H1 (cell line): ENCODE measurements at regions not wholly inside any gene's neighbourhood (a gene's known extent, or its start where the extent isn't known, plus 50 kb on each side); places are given as distances from the start of the nearest gene placed in this dataset.

Source experiments
- CTCF ChIA-PET: fragments of 300-600 bp; sonication (Branson Sonifier 250); formaldehyde crosslinking; loops from one replicate; lab custom pipeline; 2021; ENCODE audit not compliant: partially characterized antibody; lab: Charles Lee
- POLR2A ChIA-PET: fragments of 300-600 bp; sonication (Branson Sonifier 250); formaldehyde crosslinking; loops from one replicate; lab custom pipeline; 2021; ENCODE audit warnings: inconsistent platforms; ENCODE audit not compliant: partially characterized antibody; lab: Charles Lee
- DNase-seq, 2 experiments: peaks; one replicate each; pipeline versions ENCODE4 v3.0.0 to v3.0.0-alpha.2; 2010 to 2022; ENCODE audit warnings: low spot score in 2 of 2, low read depth in 1 of 2, mixed read lengths in 1 of 2
- FAIRE-seq: peaks from 2 replicates; lab custom pipeline; 2011; peaks lifted over from hg19 to GRCh38; lab: Jason Lieb, UNC
- H2AFZ ChIP-seq: 2 replicates; pipeline ENCODE4 v1.8.1; 2012; ENCODE audit warnings: low read length, inconsistent platforms
- H2AK5ac ChIP-seq: 2 replicates; pipeline ENCODE4 v1.6.1; 2013; ENCODE audit warnings: low read depth, low read length
- H2BK120ac ChIP-seq: replicated peaks from 2 replicates; pipeline ENCODE3; 2013; ENCODE audit warnings: low read depth, low read length, inconsistent platforms
- H2BK12ac ChIP-seq: 2 replicates; pipeline ENCODE4 v1.6.1; 2013; ENCODE audit warnings: low read depth, low read length
- H2BK15ac ChIP-seq: 2 replicates; pipeline ENCODE4 v1.6.1; 2013; ENCODE audit warnings: low read length
- H2BK20ac ChIP-seq: 2 replicates; pipeline ENCODE4 v1.6.1; 2013; ENCODE audit warnings: low read length
- H2BK5ac ChIP-seq: 2 replicates; pipeline ENCODE4 v1.6.1; 2013; ENCODE audit warnings: low read depth, low read length
- H3K14ac ChIP-seq: 2 replicates; pipeline ENCODE4 v1.6.1; 2013; ENCODE audit warnings: inconsistent platforms; ENCODE audit not compliant: insufficient read length
- H3K18ac ChIP-seq: 2 replicates; pipeline ENCODE4 v1.6.1; 2013; ENCODE audit warnings: low read length; ENCODE audit errors: extremely low read depth
- H3K23ac ChIP-seq: 2 replicates; pipeline ENCODE4 v1.6.1; 2013; ENCODE audit warnings: inconsistent platforms; ENCODE audit not compliant: insufficient read length
- H3K23me2 ChIP-seq: 2 replicates; pipeline ENCODE4 v1.6.1; 2013; ENCODE audit warnings: low read depth, low read length
- H3K27ac ChIP-seq: 2 replicates; pipeline ENCODE4 v1.6.1; 2011; ENCODE audit warnings: low read depth, low read length, inconsistent platforms
- H3K27me3 ChIP-seq, 4 experiments: replicated peaks in 1 of 4; 1 replicate in 1 of 4; 2 replicates in 3 of 4; pipeline versions ENCODE4 v1.6.1 to v1.8.1; 2011 to 2013; ENCODE audit warnings: low read length in 3 of 4, mild to moderate bottlenecking in 3 of 4, inconsistent platforms in 2 of 4, mixed read lengths in 2 of 4, moderate library complexity in 1 of 4; ENCODE audit not compliant: control insufficient read depth in 3 of 4, insufficient read depth in 3 of 4; ENCODE audit errors: extremely low read depth in 1 of 4
- H3K36me3 ChIP-seq, 4 experiments: 2 replicates each; pipeline versions ENCODE4 v1.6.1 to v1.8.1; 2011 to 2013; ENCODE audit warnings: mild to moderate bottlenecking in 4 of 4, low read length in 3 of 4, moderate library complexity in 2 of 4, control low read depth in 1 of 4, inconsistent platforms in 1 of 4; ENCODE audit not compliant: insufficient read depth in 4 of 4, control insufficient read depth in 2 of 4
- H3K4ac ChIP-seq: replicated peaks from 2 replicates; pipeline ENCODE3; 2013; ENCODE audit warnings: low read length, low read depth, mixed read lengths, inconsistent platforms; ENCODE audit not compliant: insufficient read length
- H3K4me1 ChIP-seq, 4 experiments: replicated peaks in 1 of 4; 1 replicate in 1 of 4; 2 replicates in 3 of 4; pipeline versions ENCODE4 v1.6.1 to v1.8.1; 2011 to 2013; ENCODE audit warnings: low read length in 3 of 4, inconsistent platforms in 2 of 4, mixed read lengths in 1 of 4; ENCODE audit not compliant: insufficient read depth in 4 of 4, control insufficient read depth in 3 of 4
- H3K4me2 ChIP-seq, 2 experiments: 2 replicates each; pipeline versions ENCODE4 v1.6.1 to v1.8.1; 2011 to 2013; ENCODE audit warnings: low read depth in 2 of 2, low read length in 2 of 2, control low read depth in 1 of 2, inconsistent platforms in 1 of 2, mild to moderate bottlenecking in 1 of 2; ENCODE audit not compliant: insufficient read depth in 1 of 2
- H3K4me3 ChIP-seq, 4 experiments: fragments of 200-600, 300-600 bp in 1 of 4; sonication (generic), shearing (Covaris generic), sonication (Bioruptor Twin) in 1 of 4; 2 replicates each; pipeline versions ENCODE4 v1.5.1 to v1.8.1; 2011 to 2016; ENCODE audit warnings: low read length in 4 of 4, low read depth in 3 of 4, control low read depth in 2 of 4, inconsistent platforms in 2 of 4, mild to moderate bottlenecking in 2 of 4, mixed read lengths in 1 of 4, moderate library complexity in 1 of 4; ENCODE audit not compliant: insufficient read depth in 2 of 4; ENCODE audit errors: extremely low read depth in 1 of 4
- H3K56ac ChIP-seq: replicated peaks from 2 replicates; pipeline ENCODE3; 2013; ENCODE audit warnings: low read depth, mild to moderate bottlenecking, mixed read lengths, low read length, inconsistent platforms; ENCODE audit not compliant: insufficient read length
- H3K79me1 ChIP-seq: 2 replicates; pipeline ENCODE4 v1.6.1; 2013; ENCODE audit warnings: low read depth, low read length, control low read depth
- H3K79me2 ChIP-seq, 2 experiments: 2 replicates each; pipeline versions ENCODE4 v1.6.1 to v1.8.1; 2012 to 2013; ENCODE audit warnings: low read length in 2 of 2, mild to moderate bottlenecking in 2 of 2, inconsistent platforms in 1 of 2; ENCODE audit not compliant: insufficient read depth in 2 of 2, control insufficient read depth in 1 of 2
- H3K9ac ChIP-seq, 4 experiments: replicated peaks in 1 of 4; 1 replicate in 1 of 4; 2 replicates in 3 of 4; pipeline versions ENCODE4 v1.6.1 to v1.8.1; 2011 to 2013; ENCODE audit warnings: low read depth in 3 of 4, low read length in 3 of 4, control low read depth in 2 of 4, mild to moderate bottlenecking in 2 of 4, moderate library complexity in 2 of 4, inconsistent platforms in 1 of 4; ENCODE audit errors: extremely low read depth in 1 of 4
- H3K9me3 ChIP-seq, 2 experiments: 2 replicates each; pipeline versions ENCODE4 v1.6.1 to v1.8.1; 2012 to 2013; ENCODE audit warnings: mild to moderate bottlenecking in 2 of 2, moderate library complexity in 2 of 2, control low read depth in 1 of 2, inconsistent platforms in 1 of 2, low read depth in 1 of 2, low read length in 1 of 2, mixed read lengths in 1 of 2; ENCODE audit not compliant: insufficient read depth in 2 of 2
- H4K20me1 ChIP-seq, 2 experiments: replicated peaks in 1 of 2; 2 replicates each; pipeline versions ENCODE3 to v1.8.1; 2011 to 2013; ENCODE audit warnings: inconsistent platforms in 2 of 2, low read length in 2 of 2, mild to moderate bottlenecking in 1 of 2; ENCODE audit not compliant: insufficient read depth in 2 of 2, control insufficient read depth in 1 of 2
- H4K5ac ChIP-seq: 2 replicates; pipeline ENCODE4 v1.6.1; 2013; ENCODE audit warnings: low read length, low read depth, mixed read lengths, inconsistent platforms; ENCODE audit not compliant: insufficient read length
- H4K8ac ChIP-seq: 2 replicates; pipeline ENCODE4 v1.8.0; 2013; ENCODE audit warnings: mild to moderate bottlenecking, moderate library complexity, low read length, inconsistent platforms; ENCODE audit not compliant: insufficient read depth; ENCODE audit errors: extremely low read depth
- H4K91ac ChIP-seq: replicated peaks from 2 replicates; pipeline ENCODE3; 2013; ENCODE audit warnings: low read length, mixed read lengths, inconsistent platforms; ENCODE audit not compliant: insufficient read length
- CHD2 ChIP-seq: IDR thresholded peaks from 2 replicates; pipeline ENCODE4 v1.6.1; 2012; ENCODE audit warnings: low read length, improper control_type of control experiment
- JUN ChIP-seq: IDR thresholded peaks from 2 replicates; pipeline ENCODE4 v1.6.1; 2011; ENCODE audit warnings: low read depth, mild to moderate bottlenecking, improper control_type of control experiment, low read length
- RFX5 ChIP-seq: IDR thresholded peaks from 2 replicates; pipeline ENCODE4 v1.6.1; 2011; ENCODE audit warnings: low read depth, low read length, improper control_type of control experiment, borderline replicate concordance
- SIX5 ChIP-seq: IDR thresholded peaks from 2 replicates; pipeline ENCODE4 v1.6.1; 2011; ENCODE audit warnings: mild to moderate bottlenecking, low read depth, low read length
- WGBS, 2 experiments: shearing (Covaris generic) in 1 of 2; methylation state at CpG; one replicate each; pipeline versions ENCODE4 v1.1.6 to v1.1.7; 2013 to 2015; ENCODE audit warnings: low lambda C conversion rate in 2 of 2, mixed read lengths in 2 of 2, inconsistent platforms in 1 of 2, low coverage in 1 of 2, missing lambda C conversion rate in 1 of 2; ENCODE audit not compliant: insufficient replicate concordance in 2 of 2, insufficient coverage in 1 of 2, insufficient read length in 1 of 2; ENCODE audit errors: extremely low coverage in 1 of 2, missing lambda C conversion rate in 1 of 2; 5-methylcytosine and 5-hydroxymethylcytosine counted together

DNA sequence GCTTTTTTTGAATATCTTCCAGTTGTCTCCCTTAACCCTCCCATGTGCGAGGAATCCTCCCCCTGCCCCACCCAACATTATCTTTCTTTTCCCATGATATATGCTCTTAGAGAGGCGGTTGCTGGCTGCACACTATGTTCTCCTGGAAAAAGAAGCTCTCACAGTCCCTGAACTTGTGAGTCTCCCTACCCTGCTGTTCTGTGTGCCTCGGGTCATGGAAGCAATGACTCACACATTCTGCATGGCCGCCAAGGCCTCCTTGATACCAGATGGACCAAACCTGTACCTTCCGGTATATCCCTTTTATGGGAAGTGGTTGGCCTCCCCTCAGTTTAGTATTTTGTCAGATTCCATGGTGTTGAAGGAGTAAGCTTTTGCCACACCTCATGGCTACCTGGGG, 705.4 kb downstream of the SLITRK6 start:
- Histone ChIP-seq H2BK15ac (no peak overlapping the region), H2AK5ac (no peak overlapping the region), H4K20me1 (no peaks in the 10 kb centered on the region), H2BK12ac (no peak overlapping the region), H4K91ac (no peak overlapping the region), H3K23me2 (no peaks in the 10 kb centered on the region), H3K4ac (no peak overlapping the region), H3K9ac (no peak overlapping the region)
- CTCF ChIA-PET = interaction anchor here (0.6 kb wide), 1 partner anchor 210 kb away, joined by 3 read pairs; no protein-coding TSS in a partner anchor
- TF ChIP-seq SIX5 (no peak), CHD2 (no peak), RFX5 (no peak), JUN (no peak)
- TF ChIP-seq, all 59 proteins: peak for 0
- no peak overlapping the region for H3K14ac ChIP-seq
- H3K79me2 ChIP-seq = no peaks in the 10 kb centered on the region
- DNase-seq = no peak
- no peak overlapping the region for H3K18ac ChIP-seq
- no peak overlapping the region for H4K5ac ChIP-seq
- no peak overlapping the region for H3K4me2 ChIP-seq
- POLR2A ChIA-PET = no interaction called here
- no peak overlapping the region for H3K27ac ChIP-seq
- H2AFZ ChIP-seq = no peak overlapping the region
- 98% methylated on average over 5 of the region's 5 CpGs; no CpG with 5 or more reads in 1 of the 2 experiments for WGBS, 2 experiments
- H2BK5ac ChIP-seq = no peak overlapping the region
- no peak for FAIRE-seq
- no peaks in the 10 kb centered on the region for H3K27me3 ChIP-seq
- no peaks in the 10 kb centered on the region for H3K9me3 ChIP-seq
- no peaks in the 10 kb centered on the region for H3K79me1 ChIP-seq
- no peak overlapping the region; the same call in 1 of the 2 replicates for H4K8ac ChIP-seq
- H3K56ac ChIP-seq = no peak overlapping the region
- H3K4me3 ChIP-seq = no peak overlapping the region
- H3K23ac ChIP-seq = no peak overlapping the region
- H3K36me3 ChIP-seq = no peaks in the 10 kb centered on the region
- no peaks in the 10 kb centered on the region for H3K4me1 ChIP-seq
- H2BK20ac ChIP-seq = no peak overlapping the region
- H2BK120ac ChIP-seq = no peak overlapping the region
